ENCODE measurements at regions not wholly inside any gene's neighbourhood (a gene's known extent, or its start where the extent isn't known, plus 50 kb on each side); places are given as distances from the start of the nearest gene placed in this dataset.
"Not testable (repeated sequence)": the region's sequence is repeated elsewhere in the genome, so short reads cannot be mapped to it uniquely, and the experiment has no call there.

- Histone ChIP-seq H3K9me2 (replicated peaks; ENCODE audit: insufficient read depth, low read length) (no peaks in the 10 kb centered on the region), H3K4me3 (ENCODE audit: low read length) (no peak overlapping the region), H3K4me1 (ENCODE audit: low read length) (no peaks in the 10 kb centered on the region), H3K9ac (ENCODE audit: low read length) (no peak overlapping the region), H3K9me3 (ENCODE audit: low read length) (no peaks in the 10 kb centered on the region), H3K4me2 (ENCODE audit: low read depth, low read length, poor library complexity, severe bottlenecking) (no peak overlapping the region), H3K27ac (ENCODE audit: low read length) (no peak overlapping the region), H2AFZ (ENCODE audit: low read length) (no peak overlapping the region; the same call in 1 of the 2 replicates), H3K36me3 (ENCODE audit: insufficient read depth, low read length) (no peaks in the 10 kb centered on the region), H3K27me3 (ENCODE audit: low read length) (no peaks in the 10 kb centered on the region), H4K20me1 (ENCODE audit: insufficient read depth, low read depth, low read length) (no peaks in the 10 kb centered on the region), H3K79me2 (ENCODE audit: low read length) (no peaks in the 10 kb centered on the region)
- DNase-seq = no peak
Measured at GRCh38 chr2:150679456-150680120, 192.1 kb upstream of the RND3 start.

GRCh38 chr2:150677551-150677950 lies 190.1 kb upstream of the RND3 start:
- Histone ChIP-seq H4K20me1 (ENCODE audit: insufficient read depth, low read depth, low read length) (no peaks in the 10 kb centered on the region), H3K9me2 (replicated peaks; ENCODE audit: insufficient read depth, low read length) (no peaks in the 10 kb centered on the region), H3K36me3 (ENCODE audit: insufficient read depth, low read length) (no peaks in the 10 kb centered on the region), H3K27ac (ENCODE audit: low read length) (no peak overlapping the region), H3K4me3 (ENCODE audit: low read length) (no peak overlapping the region), H3K4me1 (ENCODE audit: low read length) (no peaks in the 10 kb centered on the region), H3K27me3 (ENCODE audit: low read length) (no peaks in the 10 kb centered on the region), H3K9me3 (ENCODE audit: low read length) (no peaks in the 10 kb centered on the region), H3K4me2 (ENCODE audit: low read depth, low read length, poor library complexity, severe bottlenecking) (no peak overlapping the region), H3K9ac (ENCODE audit: low read length) (no peak overlapping the region), H3K79me2 (ENCODE audit: low read length) (no peaks in the 10 kb centered on the region), H2AFZ (ENCODE audit: low read length) (no peak overlapping the region)
- no peak for DNase-seq

- Histone ChIP-seq H2AFZ (ENCODE audit: low read length) (no peak overlapping the region), H3K27ac (ENCODE audit: low read length) (no peak overlapping the region)
Measured at GRCh38 chr2:150676747-150677383, 189.4 kb upstream of the RND3 start.

GRCh38 chr2:150675807-150676206 lies 188.3 kb upstream of the RND3 start:
- no peaks in the 10 kb centered on the region for H3K9me3 ChIP-seq (ENCODE audit: low read length)
- no peak overlapping the region for H3K27ac ChIP-seq (ENCODE audit: low read length)
- no peak overlapping the region for H2AFZ ChIP-seq (ENCODE audit: low read length)
- no peak overlapping the region for H3K4me3 ChIP-seq (ENCODE audit: low read length)
- no peak overlapping the region for H3K4me2 ChIP-seq (ENCODE audit: low read depth, low read length, poor library complexity, severe bottlenecking)
- H3K27me3 ChIP-seq (ENCODE audit: low read length) = no peaks in the 10 kb centered on the region
- no peaks in the 10 kb centered on the region for H3K4me1 ChIP-seq (ENCODE audit: low read length)
- no peaks in the 10 kb centered on the region for H3K36me3 ChIP-seq (ENCODE audit: insufficient read depth, low read length)
- H4K20me1 ChIP-seq (ENCODE audit: insufficient read depth, low read depth, low read length) = no peaks in the 10 kb centered on the region
- DNase-seq = no peak
- H3K9ac ChIP-seq (ENCODE audit: low read length) = no peak overlapping the region
- no peaks in the 10 kb centered on the region for H3K79me2 ChIP-seq (ENCODE audit: low read length)
- no peaks in the 10 kb centered on the region for H3K9me2 ChIP-seq (replicated peaks; ENCODE audit: insufficient read depth, low read length)

More at GRCh38 chr2:150676747-150677383, 189.4 kb upstream of the RND3 start:
- Histone ChIP-seq H3K79me2 (ENCODE audit: low read length) (no peaks in the 10 kb centered on the region), H4K20me1 (ENCODE audit: insufficient read depth, low read depth, low read length) (no peaks in the 10 kb centered on the region), H3K9ac (ENCODE audit: low read length) (no peak overlapping the region), H3K4me1 (ENCODE audit: low read length) (no peaks in the 10 kb centered on the region), H3K4me3 (ENCODE audit: low read length) (no peak overlapping the region), H3K27me3 (ENCODE audit: low read length) (no peaks in the 10 kb centered on the region), H3K9me2 (replicated peaks; ENCODE audit: insufficient read depth, low read length) (no peaks in the 10 kb centered on the region), H3K4me2 (ENCODE audit: low read depth, low read length, poor library complexity, severe bottlenecking) (no peak overlapping the region), H3K36me3 (ENCODE audit: insufficient read depth, low read length) (no peaks in the 10 kb centered on the region), H3K9me3 (ENCODE audit: low read length) (no peaks in the 10 kb centered on the region)
- DNase-seq = no peak

GRCh38 chr2:150674283-150674682 lies 186.8 kb upstream of the RND3 start:
- Histone ChIP-seq H3K9me2 (replicated peaks; ENCODE audit: insufficient read depth, low read length) (no peaks in the 10 kb centered on the region), H4K20me1 (ENCODE audit: insufficient read depth, low read depth, low read length) (no peaks in the 10 kb centered on the region), H2AFZ (ENCODE audit: low read length) (no peak overlapping the region), H3K9me3 (ENCODE audit: low read length) (no peaks in the 10 kb centered on the region), H3K36me3 (ENCODE audit: insufficient read depth, low read length) (no peaks in the 10 kb centered on the region), H3K4me3 (ENCODE audit: low read length) (no peak overlapping the region), H3K9ac (ENCODE audit: low read length) (no peak overlapping the region), H3K27ac (ENCODE audit: low read length) (no peak overlapping the region), H3K4me2 (ENCODE audit: low read depth, low read length, poor library complexity, severe bottlenecking) (no peak overlapping the region), H3K4me1 (ENCODE audit: low read length) (no peaks in the 10 kb centered on the region), H3K27me3 (ENCODE audit: low read length) (no peaks in the 10 kb centered on the region), H3K79me2 (ENCODE audit: low read length) (no peaks in the 10 kb centered on the region)
- DNase-seq = no peak

GRCh38 chr2:150672311-150672710 lies 184.8 kb upstream of the RND3 start:
- Histone ChIP-seq H3K9me2 (replicated peaks; ENCODE audit: insufficient read depth, low read length) (no peaks in the 10 kb centered on the region), H3K27me3 (ENCODE audit: low read length) (no peaks in the 10 kb centered on the region), H3K4me2 (ENCODE audit: low read depth, low read length, poor library complexity, severe bottlenecking) (no peak overlapping the region), H3K9me3 (ENCODE audit: low read length) (no peaks in the 10 kb centered on the region), H3K36me3 (ENCODE audit: insufficient read depth, low read length) (no peaks in the 10 kb centered on the region), H3K9ac (ENCODE audit: low read length) (no peak overlapping the region), H3K27ac (ENCODE audit: low read length) (no peak overlapping the region), H3K79me2 (ENCODE audit: low read length) (no peaks in the 10 kb centered on the region), H2AFZ (ENCODE audit: low read length) (no peak overlapping the region), H4K20me1 (ENCODE audit: insufficient read depth, low read depth, low read length) (no peaks in the 10 kb centered on the region), H3K4me1 (ENCODE audit: low read length) (no peaks in the 10 kb centered on the region), H3K4me3 (ENCODE audit: low read length) (no peak overlapping the region)
- no peak for DNase-seq

GRCh38 chr2:150669492-150669891 lies 182.0 kb upstream of the RND3 start:
- no peak for DNase-seq
- Histone ChIP-seq H3K4me3 (ENCODE audit: low read length) (no peak overlapping the region), H3K36me3 (ENCODE audit: insufficient read depth, low read length) (no peaks in the 10 kb centered on the region)

GRCh38 chr2:150667039-150667438 lies 179.6 kb upstream of the RND3 start:
- H2AFZ ChIP-seq (ENCODE audit: low read length); H3K79me2 ChIP-seq (ENCODE audit: low read length); H3K9me3 ChIP-seq (ENCODE audit: low read length); H3K27me3 ChIP-seq (ENCODE audit: low read length); DNase-seq; H3K36me3 ChIP-seq (ENCODE audit: insufficient read depth, low read length); H3K27ac ChIP-seq (ENCODE audit: low read length); H4K20me1 ChIP-seq (ENCODE audit: insufficient read depth, low read depth, low read length); H3K4me3 ChIP-seq (ENCODE audit: low read length); H3K9ac ChIP-seq (ENCODE audit: low read length); H3K9me2 ChIP-seq (replicated peaks; ENCODE audit: insufficient read depth, low read length); H3K4me2 ChIP-seq (ENCODE audit: low read depth, low read length, poor library complexity, severe bottlenecking); H3K4me1 ChIP-seq (ENCODE audit: low read length): not testable (repeated sequence)

More at GRCh38 chr2:150669492-150669891, 182.0 kb upstream of the RND3 start:
- Histone ChIP-seq H3K79me2 (ENCODE audit: low read length) (no peaks in the 10 kb centered on the region), H3K9me3 (ENCODE audit: low read length) (no peaks in the 10 kb centered on the region), H3K27me3 (ENCODE audit: low read length) (no peaks in the 10 kb centered on the region), H3K4me1 (ENCODE audit: low read length) (no peaks in the 10 kb centered on the region), H3K9me2 (replicated peaks; ENCODE audit: insufficient read depth, low read length) (no peaks in the 10 kb centered on the region), H4K20me1 (ENCODE audit: insufficient read depth, low read depth, low read length) (no peaks in the 10 kb centered on the region), H2AFZ (ENCODE audit: low read length) (no peak overlapping the region), H3K4me2 (ENCODE audit: low read depth, low read length, poor library complexity, severe bottlenecking) (no peak overlapping the region), H3K27ac (ENCODE audit: low read length) (no peak overlapping the region), H3K9ac (ENCODE audit: low read length) (no peak overlapping the region)
